Trophoblast cell (in vitro differentiated cells and primary cell): ENCODE measurements at regions not wholly inside any gene's neighbourhood (a gene's known extent, or its start where the extent isn't known, plus 50 kb on each side); places are given as distances from the start of the nearest gene placed in this dataset.
"Not testable (repeated sequence)": the region's sequence is repeated elsewhere in the genome, so short reads cannot be mapped to it uniquely, and the experiment has no call there.

Experiments used
- DNase-seq, 2 donors: peaks; one replicate each; pipeline ENCODE4 v3.0.0-alpha.2; 2016
- H2AFZ ChIP-seq: 2 replicates; pipeline ENCODE4 v1.6.1; 2013; ENCODE audit warnings: low read length, moderate library complexity, mild to moderate bottlenecking; ENCODE audit not compliant: insufficient read depth, poor library complexity
- H2AK5ac ChIP-seq: 2 replicates; pipeline ENCODE4 v1.6.1; 2013; ENCODE audit warnings: mild to moderate bottlenecking, low read length
- H2BK120ac ChIP-seq: 2 replicates; pipeline ENCODE4 v1.6.1; 2013; ENCODE audit warnings: low read length, mild to moderate bottlenecking, moderate library complexity; ENCODE audit not compliant: insufficient read depth, poor library complexity
- H2BK12ac ChIP-seq: 2 replicates; pipeline ENCODE4 v1.6.1; 2013; ENCODE audit warnings: mild to moderate bottlenecking, low read length, moderate library complexity
- H2BK5ac ChIP-seq: 2 replicates; pipeline ENCODE4 v1.6.1; 2013; ENCODE audit warnings: low read length, low read depth, moderate library complexity, mild to moderate bottlenecking; ENCODE audit not compliant: poor library complexity
- H3K14ac ChIP-seq: 2 replicates; pipeline ENCODE4 v1.6.1; 2013; ENCODE audit warnings: mild to moderate bottlenecking, low read length
- H3K18ac ChIP-seq: 2 replicates; pipeline ENCODE4 v1.6.1; 2013; ENCODE audit warnings: mild to moderate bottlenecking, low read length
- H3K23ac ChIP-seq: 2 replicates; pipeline ENCODE4 v1.6.1; 2013; ENCODE audit warnings: low read length
- H3K27ac ChIP-seq: 2 replicates; pipeline ENCODE4 v1.5.1; 2013; ENCODE audit warnings: low read depth, mild to moderate bottlenecking, inconsistent platforms, low read length, moderate library complexity
- H3K27me3 ChIP-seq: 2 replicates; pipeline ENCODE4 v1.6.1; 2013; ENCODE audit warnings: inconsistent platforms, mild to moderate bottlenecking, low read length, moderate library complexity; ENCODE audit not compliant: insufficient read depth
- H3K36me3 ChIP-seq, 2 experiments: 1 replicate in 1 of 2; 2 replicates in 1 of 2; pipeline ENCODE4 v1.6.1; 2013; ENCODE audit warnings: low read length in 2 of 2, mild to moderate bottlenecking in 2 of 2, moderate library complexity in 1 of 2; ENCODE audit not compliant: insufficient read depth in 2 of 2, control insufficient read depth in 1 of 2
- H3K4ac ChIP-seq: 2 replicates; pipeline ENCODE4 v1.6.1; 2013; ENCODE audit warnings: low read depth, mild to moderate bottlenecking, low read length, moderate library complexity
- H3K4me1 ChIP-seq, 2 experiments: 1 replicate in 1 of 2; 2 replicates in 1 of 2; pipeline ENCODE4 v1.6.1; 2013; ENCODE audit warnings: low read length in 2 of 2, mild to moderate bottlenecking in 2 of 2, moderate library complexity in 1 of 2; ENCODE audit not compliant: insufficient read depth in 2 of 2, control insufficient read depth in 1 of 2
- H3K4me2 ChIP-seq: 2 replicates; pipeline ENCODE4 v1.6.1; 2013; ENCODE audit warnings: inconsistent platforms, mild to moderate bottlenecking, low read length, moderate library complexity
- H3K4me3 ChIP-seq: 2 replicates; pipeline ENCODE4 v1.5.1; 2013; ENCODE audit warnings: mild to moderate bottlenecking, low read depth, low read length, inconsistent platforms
- H3K79me1 ChIP-seq: one replicate; pipeline ENCODE4 v1.6.1; 2013; ENCODE audit warnings: low read length
- H3K79me2 ChIP-seq: 2 replicates; pipeline ENCODE4 v1.6.1; 2013; ENCODE audit warnings: low read length, mild to moderate bottlenecking; ENCODE audit not compliant: control insufficient read depth, insufficient read depth, poor library complexity
- H3K9ac ChIP-seq: 2 replicates; pipeline ENCODE4 v1.6.1; 2013; ENCODE audit warnings: mild to moderate bottlenecking, low read length
- H3K9me3 ChIP-seq: 2 replicates; pipeline ENCODE4 v1.6.1; 2013; ENCODE audit warnings: low read depth, mild to moderate bottlenecking, control low read depth, inconsistent platforms, low read length; ENCODE audit not compliant: insufficient read depth
- H4K12ac ChIP-seq: 2 replicates; pipeline ENCODE4 v1.6.1; 2013; ENCODE audit warnings: low read depth, mild to moderate bottlenecking, low read length, moderate library complexity
- H4K8ac ChIP-seq: 2 replicates; pipeline ENCODE4 v1.6.1; 2013; ENCODE audit warnings: low read depth, mild to moderate bottlenecking, low read length, moderate library complexity
- H4K91ac ChIP-seq: one replicate; pipeline ENCODE4 v1.6.1; 2013; ENCODE audit warnings: low read depth, mild to moderate bottlenecking, low read length, moderate library complexity
- WGBS: extraction: QIAGEN DNeasy Blood & Tissue Kit; methylation state at CpG from one replicate; pipeline ENCODE4 v1.1.7; 2013; ENCODE audit warnings: missing lambda C conversion rate; ENCODE audit not compliant: insufficient read length, insufficient coverage; ENCODE audit errors: extremely low coverage; 5-methylcytosine and 5-hydroxymethylcytosine counted together

DNA sequence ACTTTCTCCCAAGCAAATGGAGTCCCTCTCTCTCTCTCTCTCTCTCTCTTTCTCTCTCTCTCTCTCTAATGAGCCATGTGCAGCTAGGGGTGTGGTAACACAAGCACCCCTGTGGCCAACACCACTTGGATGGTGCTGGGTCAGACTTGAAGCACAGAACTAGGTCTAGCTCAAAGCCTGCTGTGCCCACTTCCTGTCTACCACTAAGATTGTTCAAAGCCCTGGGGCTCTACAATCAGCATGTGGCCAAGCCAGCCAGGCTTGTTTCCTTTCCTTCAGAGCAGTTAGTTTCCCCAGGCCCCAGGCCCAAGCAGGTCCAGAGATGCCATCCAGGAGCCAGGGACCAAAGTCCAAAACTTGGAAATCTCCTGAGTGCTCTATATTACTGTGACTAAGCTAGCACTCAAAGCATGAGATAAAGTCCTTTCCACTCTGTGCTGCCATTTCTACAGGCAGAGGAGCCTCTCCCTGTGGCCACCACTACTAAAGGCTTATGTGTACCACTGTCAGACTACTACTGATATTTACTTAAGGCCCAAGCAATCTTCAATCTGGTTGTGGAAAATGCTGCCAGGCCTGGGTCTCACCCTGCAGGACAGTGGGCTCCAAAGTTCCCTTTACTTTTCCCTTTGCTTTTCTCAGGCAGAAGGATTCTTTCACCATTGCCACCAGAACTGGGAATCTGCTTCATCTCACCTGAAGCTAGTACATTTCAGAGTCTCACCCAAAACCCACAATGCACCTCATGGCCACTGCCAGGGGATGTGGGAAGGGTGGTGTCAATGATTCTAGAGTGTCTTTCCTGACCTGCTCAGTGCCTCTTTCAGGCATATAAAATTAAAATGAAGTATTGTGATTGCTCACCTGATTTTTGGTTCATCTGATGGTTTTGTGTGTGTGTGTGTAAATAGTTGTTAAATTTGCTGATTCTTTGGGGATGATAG is 999.5 kb downstream of the NCAM2 start:
- no peaks in the 10 kb centered on the region for H3K79me2 ChIP-seq
- no peak overlapping the region for H3K14ac ChIP-seq
- no peak overlapping the region for H3K4me2 ChIP-seq
- no peaks in the 10 kb centered on the region for H3K36me3 ChIP-seq
- no peaks in the 10 kb centered on the region for H3K27me3 ChIP-seq
- H3K79me1 ChIP-seq, result no peaks in the 10 kb centered on the region
- H2BK5ac ChIP-seq, result no peak overlapping the region
- H3K4me3 ChIP-seq, result no peak overlapping the region
- no peak overlapping the region for H3K9ac ChIP-seq
- no peak overlapping the region for H2AK5ac ChIP-seq
- H3K27ac ChIP-seq, result no peak overlapping the region
- H3K9me3 ChIP-seq, result peaks cover 2% of the 10 kb centered on the region
- peak; percentile 10 to 46 for DNase-seq
- H3K23ac ChIP-seq, result no peak overlapping the region
- no peak overlapping the region for H2BK120ac ChIP-seq
- H4K8ac ChIP-seq, result no peak overlapping the region
- H2BK12ac ChIP-seq, result no peak overlapping the region
- no peak overlapping the region for H4K91ac ChIP-seq
- H2AFZ ChIP-seq, result no peak overlapping the region
- H4K12ac ChIP-seq, result no peak overlapping the region
- H3K18ac ChIP-seq, result no peak overlapping the region
- H3K4ac ChIP-seq, result no peak overlapping the region
- peaks cover 0 to 4% of the 10 kb centered on the region in 2 experiments for H3K4me1 ChIP-seq

DNA sequence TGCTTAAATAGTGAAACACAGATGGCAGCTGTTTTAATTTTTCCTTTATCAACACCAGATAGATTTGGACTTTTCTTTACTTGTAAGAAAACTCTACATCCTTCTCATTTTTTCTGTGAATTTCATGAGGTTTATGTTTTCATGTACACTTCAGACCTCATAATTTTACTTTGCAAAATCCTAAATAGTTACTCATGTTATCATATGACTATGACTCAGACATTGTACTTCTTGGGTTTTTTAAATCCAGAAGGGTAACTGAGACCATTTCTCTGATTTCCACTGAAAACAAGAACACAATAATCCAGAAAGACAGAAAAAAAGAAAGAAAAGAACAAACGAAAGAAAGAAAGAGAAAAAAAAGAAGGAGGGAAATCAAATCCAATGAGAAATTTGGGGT is 1021.6 kb downstream of the NCAM2 start:
- DNase-seq, result no peak
- Histone ChIP-seq H3K9ac (no peak overlapping the region), H4K12ac (no peak overlapping the region), H3K9me3 (peaks cover 2% of the 10 kb centered on the region), H3K79me1 (no peaks in the 10 kb centered on the region), H3K36me3 (no peaks in the 10 kb centered on the region), H3K4me1 (no peaks in the 10 kb centered on the region), H3K4me3 (no peak overlapping the region), H3K4ac (no peak overlapping the region), H3K27me3 (no peaks in the 10 kb centered on the region), H2BK120ac (no peak overlapping the region), H3K79me2 (no peaks in the 10 kb centered on the region), H3K18ac (no peak overlapping the region), H3K4me2 (no peak overlapping the region), H2BK5ac (no peak overlapping the region), H3K23ac (no peak overlapping the region), H4K8ac (no peak overlapping the region), H2BK12ac (no peak overlapping the region), H2AFZ (no peak overlapping the region), H4K91ac (no peak overlapping the region), H3K14ac (no peak overlapping the region), H3K27ac (no peak overlapping the region), H2AK5ac (no peak overlapping the region)
- WGBS, result no CpG with 5 or more reads among the region's 1 CpG

DNA sequence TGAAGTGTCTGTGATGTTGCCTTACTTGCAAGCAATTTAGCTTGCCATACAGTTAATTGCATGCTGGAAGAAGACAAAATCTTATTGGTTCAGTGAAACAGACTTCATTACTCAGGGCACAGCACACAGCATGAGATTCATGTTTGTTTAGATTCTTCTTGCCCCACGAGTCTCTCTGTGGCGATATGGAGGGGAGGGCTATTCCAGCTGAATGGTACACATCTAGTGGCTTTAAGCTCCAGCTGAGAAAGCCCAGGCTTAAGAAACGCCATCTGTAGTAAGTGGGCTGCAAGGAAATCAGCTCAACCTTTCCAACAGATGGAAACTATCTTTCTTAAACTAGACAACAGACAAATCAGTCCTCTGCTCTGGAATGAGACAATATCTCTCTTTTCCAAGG is 1022.0 kb downstream of the NCAM2 start:
- Histone ChIP-seq H3K27ac (no peak overlapping the region), H4K91ac (no peak overlapping the region), H2BK120ac (no peak overlapping the region), H4K12ac (no peak overlapping the region), H3K4me1 (no peaks in the 10 kb centered on the region), H2BK5ac (no peak overlapping the region), H2AFZ (no peak overlapping the region), H3K18ac (no peak overlapping the region), H3K79me1 (no peaks in the 10 kb centered on the region), H3K14ac (no peak overlapping the region), H3K9ac (no peak overlapping the region), H3K4ac (no peak overlapping the region), H3K23ac (no peak overlapping the region), H3K36me3 (no peaks in the 10 kb centered on the region), H3K27me3 (no peaks in the 10 kb centered on the region), H3K9me3 (peaks cover 2% of the 10 kb centered on the region), H2AK5ac (no peak overlapping the region), H4K8ac (no peak overlapping the region), H3K79me2 (no peaks in the 10 kb centered on the region), H2BK12ac (no peak overlapping the region), H3K4me2 (no peak overlapping the region), H3K4me3 (no peak overlapping the region)
- no peak for DNase-seq
- WGBS, result no CpG with 5 or more reads among the region's 3 CpGs

DNA sequence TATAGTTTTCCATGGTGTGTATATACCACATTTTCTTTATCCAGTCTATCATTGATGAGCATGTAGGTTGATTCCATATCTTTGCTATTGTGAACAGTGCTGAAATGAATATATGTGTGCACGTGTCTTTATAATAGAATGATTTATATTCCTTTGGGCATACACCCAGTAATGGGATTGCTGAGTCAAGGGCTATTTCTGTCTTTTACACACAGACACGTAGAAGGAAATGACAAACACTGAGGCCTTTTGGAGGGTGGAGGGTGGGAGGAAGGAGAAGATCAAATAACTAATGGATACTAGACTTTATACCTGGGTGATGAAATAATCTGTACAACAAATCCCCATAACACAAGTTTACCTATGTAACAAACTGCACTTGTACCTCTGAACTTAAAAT is 1025.7 kb downstream of the NCAM2 start:
- H4K91ac ChIP-seq, H2BK5ac ChIP-seq, H3K4me3 ChIP-seq, H3K18ac ChIP-seq, H3K23ac ChIP-seq, H3K14ac ChIP-seq, H3K27ac ChIP-seq, H3K9me3 ChIP-seq, H3K9ac ChIP-seq, H2AFZ ChIP-seq, DNase-seq, H2AK5ac ChIP-seq, H2BK120ac ChIP-seq, H3K36me3 ChIP-seq, H4K8ac ChIP-seq, H2BK12ac ChIP-seq, H4K12ac ChIP-seq, H3K27me3 ChIP-seq, H3K79me2 ChIP-seq, H3K79me1 ChIP-seq, H3K4ac ChIP-seq, H3K4me1 ChIP-seq, H3K4me2 ChIP-seq: not testable (repeated sequence)
- no CpG with 5 or more reads among the region's 2 CpGs for WGBS
